ENCODE measurements at regions not wholly inside any gene's neighbourhood (a gene's known extent, or its start where the extent isn't known, plus 50 kb on each side); places are given as distances from the start of the nearest gene placed in this dataset.

DNA sequence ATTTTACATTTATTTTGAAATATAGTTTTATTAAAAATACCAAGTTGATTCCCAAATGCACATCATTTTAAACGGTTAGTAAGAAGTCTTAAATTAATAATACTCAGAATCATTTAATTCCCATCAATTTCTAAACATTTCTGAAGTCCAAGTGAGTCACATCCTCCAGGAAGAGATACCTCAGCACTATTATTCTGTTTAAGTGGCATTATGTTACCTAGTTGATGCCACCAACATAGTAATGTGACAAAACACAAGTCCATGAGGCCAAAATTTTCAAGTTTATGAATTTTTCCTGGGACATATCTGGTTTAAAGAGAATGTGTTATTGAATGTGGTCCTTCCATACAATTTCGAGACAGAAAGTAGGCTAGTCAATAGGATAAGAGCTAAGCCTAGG lies 1348.3 kb upstream of the CDH9 start:
- POLR2A ChIA-PET, result no interaction called here

More for the DNA sequence above, 1348.3 kb upstream of the CDH9 start:
- no peak for DNase-seq
- no peaks in the 10 kb centered on the region for H3F3A ChIP-seq (replicated peaks; ENCODE audit: insufficient read depth)
- no peaks in the 10 kb centered on the region for H3K9me2 ChIP-seq
- H3K27me3 ChIP-seq (ENCODE audit: insufficient read depth), result no peaks in the 10 kb centered on the region
- WGBS (ENCODE audit: low lambda C conversion rate), result 2% methylated on average over 2 of the region's 2 CpGs
- no peaks in the 10 kb centered on the region for H4K20me1 ChIP-seq (ENCODE audit: insufficient read depth)
- no peak overlapping the region for H3K27ac ChIP-seq (ENCODE audit: low read depth in 2 of 2, low read length in 1 of 2)
- H3K9ac ChIP-seq, result no peak overlapping the region
- no peak overlapping the region for H3K4me2 ChIP-seq
- no peaks in the 10 kb centered on the region for H3K36me3 ChIP-seq (replicated peaks in 1 of 2; ENCODE audit: control insufficient read depth in 1 of 2, insufficient read depth in 2 of 2, low read length in 1 of 2)
- H3K4me1 ChIP-seq (ENCODE audit: control insufficient read depth in 1 of 2, insufficient read depth in 2 of 2, low read depth in 1 of 2, low read length in 1 of 2), result no peaks in the 10 kb centered on the region
- H3K9me3 ChIP-seq, result no peaks in the 10 kb centered on the region
- no peak overlapping the region for H2AFZ ChIP-seq (ENCODE audit: low read depth)
- CTCF ChIA-PET, result no interaction called here
- no peak overlapping the region for H3K4me3 ChIP-seq (ENCODE audit: low read depth in 2 of 2, low read length in 1 of 2)
- H3K79me2 ChIP-seq (ENCODE audit: insufficient read depth), result no peaks in the 10 kb centered on the region
- TF ChIP-seq TAF1 (IDR thresholded peaks at IDR 0.05; ENCODE audit: borderline replicate concordance, low read depth, low read length), result no peak
- TF ChIP-seq, protein P1, sequence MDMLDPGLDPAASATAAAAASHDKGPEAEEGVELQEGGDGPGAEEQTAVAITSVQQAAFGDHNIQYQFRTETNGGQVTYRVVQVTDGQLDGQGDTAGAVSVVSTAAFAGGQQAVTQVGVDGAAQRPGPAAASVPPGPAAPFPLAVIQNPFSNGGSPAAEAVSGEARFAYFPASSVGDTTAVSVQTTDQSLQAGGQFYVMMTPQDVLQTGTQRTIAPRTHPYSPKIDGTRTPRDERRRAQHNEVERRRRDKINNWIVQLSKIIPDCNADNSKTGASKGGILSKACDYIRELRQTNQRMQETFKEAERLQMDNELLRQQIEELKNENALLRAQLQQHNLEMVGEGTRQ (IDR thresholded peaks at IDR 0.05; ENCODE audit: borderline replicate concordance, low read depth, low read length), result no peak
- TF ChIP-seq, protein P2, sequence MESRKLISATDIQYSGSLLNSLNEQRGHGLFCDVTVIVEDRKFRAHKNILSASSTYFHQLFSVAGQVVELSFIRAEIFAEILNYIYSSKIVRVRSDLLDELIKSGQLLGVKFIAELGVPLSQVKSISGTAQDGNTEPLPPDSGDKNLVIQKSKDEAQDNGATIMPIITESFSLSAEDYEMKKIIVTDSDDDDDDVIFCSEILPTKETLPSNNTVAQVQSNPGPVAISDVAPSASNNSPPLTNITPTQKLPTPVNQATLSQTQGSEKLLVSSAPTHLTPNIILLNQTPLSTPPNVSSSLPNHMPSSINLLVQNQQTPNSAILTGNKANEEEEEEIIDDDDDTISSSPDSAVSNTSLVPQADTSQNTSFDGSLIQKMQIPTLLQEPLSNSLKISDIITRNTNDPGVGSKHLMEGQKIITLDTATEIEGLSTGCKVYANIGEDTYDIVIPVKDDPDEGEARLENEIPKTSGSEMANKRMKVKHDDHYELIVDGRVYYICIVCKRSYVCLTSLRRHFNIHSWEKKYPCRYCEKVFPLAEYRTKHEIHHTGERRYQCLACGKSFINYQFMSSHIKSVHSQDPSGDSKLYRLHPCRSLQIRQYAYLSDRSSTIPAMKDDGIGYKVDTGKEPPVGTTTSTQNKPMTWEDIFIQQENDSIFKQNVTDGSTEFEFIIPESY (IDR thresholded peaks at IDR 0.05; ENCODE audit: borderline replicate concordance, low read depth), result no peak
- TF ChIP-seq CHD2 (IDR thresholded peaks at IDR 0.05; ENCODE audit: low read length, partially characterized antibody), result no peak
- TF ChIP-seq, protein P3, sequence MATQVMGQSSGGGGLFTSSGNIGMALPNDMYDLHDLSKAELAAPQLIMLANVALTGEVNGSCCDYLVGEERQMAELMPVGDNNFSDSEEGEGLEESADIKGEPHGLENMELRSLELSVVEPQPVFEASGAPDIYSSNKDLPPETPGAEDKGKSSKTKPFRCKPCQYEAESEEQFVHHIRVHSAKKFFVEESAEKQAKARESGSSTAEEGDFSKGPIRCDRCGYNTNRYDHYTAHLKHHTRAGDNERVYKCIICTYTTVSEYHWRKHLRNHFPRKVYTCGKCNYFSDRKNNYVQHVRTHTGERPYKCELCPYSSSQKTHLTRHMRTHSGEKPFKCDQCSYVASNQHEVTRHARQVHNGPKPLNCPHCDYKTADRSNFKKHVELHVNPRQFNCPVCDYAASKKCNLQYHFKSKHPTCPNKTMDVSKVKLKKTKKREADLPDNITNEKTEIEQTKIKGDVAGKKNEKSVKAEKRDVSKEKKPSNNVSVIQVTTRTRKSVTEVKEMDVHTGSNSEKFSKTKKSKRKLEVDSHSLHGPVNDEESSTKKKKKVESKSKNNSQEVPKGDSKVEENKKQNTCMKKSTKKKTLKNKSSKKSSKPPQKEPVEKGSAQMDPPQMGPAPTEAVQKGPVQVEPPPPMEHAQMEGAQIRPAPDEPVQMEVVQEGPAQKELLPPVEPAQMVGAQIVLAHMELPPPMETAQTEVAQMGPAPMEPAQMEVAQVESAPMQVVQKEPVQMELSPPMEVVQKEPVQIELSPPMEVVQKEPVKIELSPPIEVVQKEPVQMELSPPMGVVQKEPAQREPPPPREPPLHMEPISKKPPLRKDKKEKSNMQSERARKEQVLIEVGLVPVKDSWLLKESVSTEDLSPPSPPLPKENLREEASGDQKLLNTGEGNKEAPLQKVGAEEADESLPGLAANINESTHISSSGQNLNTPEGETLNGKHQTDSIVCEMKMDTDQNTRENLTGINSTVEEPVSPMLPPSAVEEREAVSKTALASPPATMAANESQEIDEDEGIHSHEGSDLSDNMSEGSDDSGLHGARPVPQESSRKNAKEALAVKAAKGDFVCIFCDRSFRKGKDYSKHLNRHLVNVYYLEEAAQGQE (IDR thresholded peaks at IDR 0.05; ENCODE audit: low read depth, low read length), result no peak
- no peak for TF ChIP-seq FOXJ3 (CRISPR knock-in tag; IDR thresholded peaks at IDR 0.05)
- no peak for TF ChIP-seq MEF2A (IDR thresholded peaks at IDR 0.05; ENCODE audit: borderline replicate concordance, low read depth)
- TF ChIP-seq SMC3 (IDR thresholded peaks at IDR 0.05; ENCODE audit: low read depth, low read length), result no peak
- no peak for TF ChIP-seq NFIC (IDR thresholded peaks at IDR 0.05; ENCODE audit: borderline replicate concordance)
- no peak for TF ChIP-seq SIN3A (IDR thresholded peaks at IDR 0.05; ENCODE audit: borderline replicate concordance, low read depth, low read length)
- TF ChIP-seq, protein P4, sequence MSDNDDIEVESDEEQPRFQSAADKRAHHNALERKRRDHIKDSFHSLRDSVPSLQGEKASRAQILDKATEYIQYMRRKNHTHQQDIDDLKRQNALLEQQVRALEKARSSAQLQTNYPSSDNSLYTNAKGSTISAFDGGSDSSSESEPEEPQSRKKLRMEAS (IDR thresholded peaks at IDR 0.05; ENCODE audit: low read depth), result no peak
- TF ChIP-seq TEAD4 (IDR thresholded peaks at IDR 0.05; ENCODE audit: borderline replicate concordance, insufficient read depth), result no peak
- TF ChIP-seq GABPA (IDR thresholded peaks at IDR 0.05; ENCODE audit: low read depth), result no peak
- no peak for TF ChIP-seq RCOR1 (IDR thresholded peaks at IDR 0.05; ENCODE audit: low read length)
- TF ChIP-seq RAD21 (IDR thresholded peaks at IDR 0.05; ENCODE audit: low read length), result no peak

Measured in SK-N-SH (cell line).